ENCODE measurements at regions not wholly inside any gene's neighbourhood (a gene's known extent, or its start where the extent isn't known, plus 50 kb on each side); places are given as distances from the start of the nearest gene placed in this dataset.

GRCh38 chr5:51559339-51559738 lies 176.1 kb downstream of the ISL1 start:
- no peak overlapping the region for H2BK20ac ChIP-seq (ENCODE audit: low read depth, low read length)
- no peaks in the 10 kb centered on the region for H3K27me3 ChIP-seq (ENCODE audit: control insufficient read depth, insufficient read depth, low read length)
- no CpG with 5 or more reads among the region's 2 CpGs for WGBS, 2 experiments (ENCODE audit: extremely low coverage in 2 of 2, insufficient read length in 1 of 2)
- no peak overlapping the region for H4K91ac ChIP-seq (ENCODE audit: insufficient read depth, low read depth, low read length)
- DNase-seq (no peak), ATAC-seq (ENCODE audit: low read depth) (no peak)
- no peak overlapping the region for H3K23ac ChIP-seq (ENCODE audit: low read depth, low read length)
- no peaks in the 10 kb centered on the region for H3K79me1 ChIP-seq (ENCODE audit: low read depth in 1 of 2, low read length in 2 of 2)
- no peak overlapping the region for H3K4me2 ChIP-seq (ENCODE audit: low read depth, low read length)
- H4K8ac ChIP-seq (ENCODE audit: low read depth in 2 of 2, low read length in 2 of 2): no peak overlapping the region
- H3K36me3 ChIP-seq (ENCODE audit: control insufficient read depth, insufficient read depth, low read length): no peaks in the 10 kb centered on the region
- no peak overlapping the region for H2AK9ac ChIP-seq (replicated peaks; ENCODE audit: low read depth, low read length, poor library complexity)
- H2BK120ac ChIP-seq (ENCODE audit: low read depth, low read length): no peak overlapping the region
- H3K27ac ChIP-seq (ENCODE audit: insufficient read depth, low read length): no peak overlapping the region
- H3K4ac ChIP-seq (ENCODE audit: low read depth, low read length): no peak overlapping the region
- TF ChIP-seq MAZ (IDR thresholded peaks at IDR 0.05; ENCODE audit: borderline replicate concordance, low read depth, low read length) (no peak), RFX5 (IDR thresholded peaks at IDR 0.05; ENCODE audit: low read depth, low read length) (no peak), MXI1 (IDR thresholded peaks at IDR 0.05; ENCODE audit: borderline replicate concordance, low read depth, low read length) (no peak), FOS (IDR thresholded peaks at IDR 0.05; ENCODE audit: low read depth, low read length) (no peak), ELK1 (IDR thresholded peaks at IDR 0.05; ENCODE audit: borderline replicate concordance, low read depth, low read length) (no peak), CEBPB (IDR thresholded peaks at IDR 0.05; ENCODE audit: low read depth, low read length) (no peak), RAD21 (IDR thresholded peaks at IDR 0.05; ENCODE audit: low read length) (no peak), CHD1 (IDR thresholded peaks at IDR 0.05; ENCODE audit: low read depth, low read length) (no peak), RCOR1 (IDR thresholded peaks at IDR 0.05; ENCODE audit: insufficient replicate concordance, low read length) (no peak), SMC3 (IDR thresholded peaks at IDR 0.05; ENCODE audit: low read depth, low read length) (no peak), NFE2L2 (IDR thresholded peaks at IDR 0.05; ENCODE audit: low read depth, low read length) (no peak), USF2 (IDR thresholded peaks at IDR 0.05; ENCODE audit: low read depth, low read length) (no peak), POLR2A (IDR thresholded peaks at IDR 0.05; ENCODE audit: low read depth, low read length) (no peak), BHLHE40 (IDR thresholded peaks at IDR 0.05; ENCODE audit: low read depth, low read length) (no peak), MAFK (IDR thresholded peaks at IDR 0.05; ENCODE audit: low read depth, low read length) (no peak)
- TF ChIP-seq, protein P1, sequence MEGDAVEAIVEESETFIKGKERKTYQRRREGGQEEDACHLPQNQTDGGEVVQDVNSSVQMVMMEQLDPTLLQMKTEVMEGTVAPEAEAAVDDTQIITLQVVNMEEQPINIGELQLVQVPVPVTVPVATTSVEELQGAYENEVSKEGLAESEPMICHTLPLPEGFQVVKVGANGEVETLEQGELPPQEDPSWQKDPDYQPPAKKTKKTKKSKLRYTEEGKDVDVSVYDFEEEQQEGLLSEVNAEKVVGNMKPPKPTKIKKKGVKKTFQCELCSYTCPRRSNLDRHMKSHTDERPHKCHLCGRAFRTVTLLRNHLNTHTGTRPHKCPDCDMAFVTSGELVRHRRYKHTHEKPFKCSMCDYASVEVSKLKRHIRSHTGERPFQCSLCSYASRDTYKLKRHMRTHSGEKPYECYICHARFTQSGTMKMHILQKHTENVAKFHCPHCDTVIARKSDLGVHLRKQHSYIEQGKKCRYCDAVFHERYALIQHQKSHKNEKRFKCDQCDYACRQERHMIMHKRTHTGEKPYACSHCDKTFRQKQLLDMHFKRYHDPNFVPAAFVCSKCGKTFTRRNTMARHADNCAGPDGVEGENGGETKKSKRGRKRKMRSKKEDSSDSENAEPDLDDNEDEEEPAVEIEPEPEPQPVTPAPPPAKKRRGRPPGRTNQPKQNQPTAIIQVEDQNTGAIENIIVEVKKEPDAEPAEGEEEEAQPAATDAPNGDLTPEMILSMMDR (conservative IDR thresholded peaks at IDR 0.05; ENCODE audit: low read depth, low read length): no peak
- H2BK15ac ChIP-seq (ENCODE audit: low read depth, low read length): no peak overlapping the region
- no peaks in the 10 kb centered on the region for H3K9me1 ChIP-seq (ENCODE audit: insufficient read depth, low read length)
- H2BK5ac ChIP-seq (ENCODE audit: low read depth, low read length, poor library complexity, severe bottlenecking): no peak overlapping the region
- intact Hi-C loops (cut with micrococcal nuclease): no loop called here
- no peak overlapping the region for H3K9ac ChIP-seq (ENCODE audit: low read depth, low read length)
- no peak overlapping the region for H3K14ac ChIP-seq (replicated peaks; ENCODE audit: low read depth, low read length)
- dilution Hi-C loops (cut with HindIII; ENCODE audit: low sequenced_read_pairs, unreplicated experiment): no loop called here
- no TSS peak for BruUV-seq (replicated peaks)
- in situ Hi-C loops (cut with MboI; ENCODE audit: low sequenced_read_pairs): no loop called here
- CTCF ChIA-PET: no interaction called here
- no peaks in the 10 kb centered on the region for H3K4me1 ChIP-seq (ENCODE audit: control insufficient read depth, insufficient read depth, low read length)
- no peak overlapping the region for H3K18ac ChIP-seq (ENCODE audit: low read depth, low read length)
- H3K56ac ChIP-seq (ENCODE audit: extremely low read depth, insufficient read depth, low read length): no peak overlapping the region
- POLR2A ChIA-PET (ENCODE audit: unreplicated experiment): no interaction called here
- H3K4me3 ChIP-seq (ENCODE audit: insufficient read depth, low read depth, low read length): no peak overlapping the region
- no peak overlapping the region for H4K5ac ChIP-seq (ENCODE audit: low read depth, low read length)
- H2AFZ ChIP-seq (replicated peaks; ENCODE audit: low read length, poor library complexity): no peak overlapping the region
- H4K20me1 ChIP-seq (ENCODE audit: insufficient read depth, low read length): no peaks in the 10 kb centered on the region
- no peaks in the 10 kb centered on the region for H3K9me3 ChIP-seq (ENCODE audit: control insufficient read depth, insufficient read depth, low read length)
- no peak overlapping the region for H2AK5ac ChIP-seq (ENCODE audit: low read depth, low read length)
